ENCODE measurements at regions not wholly inside any gene's neighbourhood (a gene's known extent, or its start where the extent isn't known, plus 50 kb on each side); places are given as distances from the start of the nearest gene placed in this dataset.
A peak's percentile ranks its signal among the peaks of the same experiment; 100 is the strongest.

DNA sequence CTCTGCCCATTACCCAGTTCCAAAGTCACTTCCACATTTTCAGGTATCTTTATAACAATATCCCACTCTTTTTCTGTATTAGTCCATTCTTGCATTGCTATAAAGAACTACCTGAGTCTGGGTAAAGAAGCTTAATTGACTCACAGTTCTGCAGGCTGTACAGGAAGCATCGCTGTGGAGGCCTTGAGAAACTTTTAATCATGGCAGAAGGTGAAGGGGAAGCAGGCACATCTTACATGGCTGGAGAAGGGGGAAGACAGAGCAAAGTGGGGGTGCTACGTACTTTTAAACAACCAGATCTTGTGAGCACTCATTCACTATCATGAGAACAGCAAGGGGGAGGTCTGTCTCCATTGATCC, 85.4 kb upstream of the MAP4K3 start:
- Histone ChIP-seq H3K4me3 (ENCODE audit: low read length) (no peak overlapping the region), H3K27me3 (ENCODE audit: control insufficient read depth, insufficient read depth, low read length) (no peaks in the 10 kb centered on the region), H3K36me3 (ENCODE audit: control insufficient read depth, insufficient read depth, low read length) (peaks cover 3% of the 10 kb centered on the region), H3K9me3 (replicated peaks; ENCODE audit: control insufficient read depth, low read depth, low read length) (peaks cover 8% of the 10 kb centered on the region), H3K4me1 (ENCODE audit: control insufficient read depth, insufficient read depth, low read length) (peaks cover 20% of the 10 kb centered on the region), H3K27ac (ENCODE audit: low read length) (no peak overlapping the region)
- no peak for DNase-seq
- 100% methylated on average over 1 of the region's 2 CpGs for WGBS (ENCODE audit: insufficient coverage)

DNA sequence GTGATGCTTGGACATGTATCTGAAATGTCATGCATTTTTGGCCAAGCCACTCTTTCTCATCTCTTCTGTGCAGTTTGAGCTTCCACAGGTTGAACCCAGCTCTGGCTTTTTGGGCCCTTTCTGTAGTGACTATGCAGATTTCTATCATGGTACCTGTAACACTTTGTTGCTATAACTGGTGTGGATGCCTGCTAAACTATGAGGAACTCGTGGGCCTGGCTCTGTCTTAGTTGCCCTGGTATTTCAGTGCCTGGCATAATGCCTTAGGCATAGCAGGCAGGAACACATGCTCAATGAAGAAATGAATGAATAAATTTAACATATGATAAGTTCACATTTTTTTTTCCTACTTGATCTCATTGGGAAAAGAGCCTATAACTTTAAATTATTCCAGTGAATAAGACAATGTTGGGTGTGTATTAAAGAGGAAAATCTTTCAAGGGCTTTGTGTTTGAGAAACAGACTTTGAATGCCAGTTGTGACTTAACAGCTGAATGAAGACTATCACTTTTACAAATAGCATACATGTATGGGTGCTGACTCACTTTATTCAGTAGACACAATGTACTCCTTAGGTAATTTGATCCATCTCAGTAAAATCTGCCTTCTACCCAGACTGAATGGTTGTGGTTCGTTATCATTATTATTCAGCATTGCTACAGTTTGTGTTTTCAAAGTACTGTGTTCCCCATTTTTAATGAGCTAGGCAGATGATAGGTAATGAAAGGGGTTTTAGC, 86.4 kb upstream of the MAP4K3 start:
- peak; percentile 33 for DNase-seq
- Histone ChIP-seq H3K27ac (ENCODE audit: low read length) (no peak overlapping the region), H3K9me3 (replicated peaks; ENCODE audit: control insufficient read depth, low read depth, low read length) (peaks cover 8% of the 10 kb centered on the region), H3K27me3 (ENCODE audit: control insufficient read depth, insufficient read depth, low read length) (no peaks in the 10 kb centered on the region), H3K4me1 (ENCODE audit: control insufficient read depth, insufficient read depth, low read length) (peaks cover 18% of the 10 kb centered on the region), H3K36me3 (ENCODE audit: control insufficient read depth, insufficient read depth, low read length) (peaks cover 3% of the 10 kb centered on the region), H3K4me3 (ENCODE audit: low read length) (no peak overlapping the region)
- WGBS (ENCODE audit: insufficient coverage) = no CpG with 5 or more reads among the region's 2 CpGs

GRCh38 chr2:39524061-39524460, 87.0 kb upstream of the MAP4K3 start:
- H3K4me1 ChIP-seq (ENCODE audit: control insufficient read depth, insufficient read depth, low read length) = peaks cover 18% of the 10 kb centered on the region
- WGBS (ENCODE audit: insufficient coverage) = 86% methylated on average over 1 of the region's 2 CpGs
- no peak for DNase-seq
- H3K36me3 ChIP-seq (ENCODE audit: control insufficient read depth, insufficient read depth, low read length) = peaks cover 3% of the 10 kb centered on the region
- no peak overlapping the region for H3K27ac ChIP-seq (ENCODE audit: low read length)
- H3K9me3 ChIP-seq (replicated peaks; ENCODE audit: control insufficient read depth, low read depth, low read length) = peaks cover 8% of the 10 kb centered on the region
- no peaks in the 10 kb centered on the region for H3K27me3 ChIP-seq (ENCODE audit: control insufficient read depth, insufficient read depth, low read length)
- H3K4me3 ChIP-seq (ENCODE audit: low read length) = no peak overlapping the region

- Histone ChIP-seq H3K4me3 (ENCODE audit: low read length) (no peak overlapping the region), H3K27ac (ENCODE audit: low read length) (no peak overlapping the region), H3K27me3 (ENCODE audit: control insufficient read depth, insufficient read depth, low read length) (no peaks in the 10 kb centered on the region), H3K9me3 (replicated peaks; ENCODE audit: control insufficient read depth, low read depth, low read length) (peaks cover 8% of the 10 kb centered on the region), H3K4me1 (ENCODE audit: control insufficient read depth, insufficient read depth, low read length) (peaks cover 18% of the 10 kb centered on the region), H3K36me3 (ENCODE audit: control insufficient read depth, insufficient read depth, low read length) (peaks cover 3% of the 10 kb centered on the region)
- no peak for DNase-seq
- 74% methylated on average over 3 of the region's 7 CpGs for WGBS (ENCODE audit: insufficient coverage)
Observed at GRCh38 chr2:39524756-39525635, 87.9 kb upstream of the MAP4K3 start.

GRCh38 chr2:39525636-39526412, 88.7 kb upstream of the MAP4K3 start:
- Histone ChIP-seq H3K9me3 (replicated peaks; ENCODE audit: control insufficient read depth, low read depth, low read length) (peaks cover 8% of the 10 kb centered on the region), H3K36me3 (ENCODE audit: control insufficient read depth, insufficient read depth, low read length) (peaks cover 3% of the 10 kb centered on the region), H3K4me1 (ENCODE audit: control insufficient read depth, insufficient read depth, low read length) (peaks cover 20% of the 10 kb centered on the region), H3K4me3 (ENCODE audit: low read length) (no peak overlapping the region), H3K27ac (ENCODE audit: low read length) (peak overlapping the region; percentile 8), H3K27me3 (ENCODE audit: control insufficient read depth, insufficient read depth, low read length) (no peaks in the 10 kb centered on the region)
- no peak for DNase-seq
- 84% methylated on average over 5 of the region's 7 CpGs for whole genome bisulfite sequencing (ENCODE audit: insufficient coverage)

- H3K27ac ChIP-seq (ENCODE audit: low read length) = no peak overlapping the region
- no peaks in the 10 kb centered on the region for H3K36me3 ChIP-seq (ENCODE audit: control insufficient read depth, insufficient read depth, low read length)
- DNase-seq = no peak
- no peak overlapping the region for H3K4me3 ChIP-seq (ENCODE audit: low read length)
- H3K4me1 ChIP-seq (ENCODE audit: control insufficient read depth, insufficient read depth, low read length) = peaks cover 21% of the 10 kb centered on the region
- H3K27me3 ChIP-seq (ENCODE audit: control insufficient read depth, insufficient read depth, low read length) = no peaks in the 10 kb centered on the region
- no CpG with 5 or more reads among the region's 5 CpGs for WGBS (ENCODE audit: insufficient coverage)
- no peaks in the 10 kb centered on the region for H3K9me3 ChIP-seq (replicated peaks; ENCODE audit: control insufficient read depth, low read depth, low read length)
Observed at GRCh38 chr2:39528701-39529100, 91.6 kb upstream of the MAP4K3 start.

DNA sequence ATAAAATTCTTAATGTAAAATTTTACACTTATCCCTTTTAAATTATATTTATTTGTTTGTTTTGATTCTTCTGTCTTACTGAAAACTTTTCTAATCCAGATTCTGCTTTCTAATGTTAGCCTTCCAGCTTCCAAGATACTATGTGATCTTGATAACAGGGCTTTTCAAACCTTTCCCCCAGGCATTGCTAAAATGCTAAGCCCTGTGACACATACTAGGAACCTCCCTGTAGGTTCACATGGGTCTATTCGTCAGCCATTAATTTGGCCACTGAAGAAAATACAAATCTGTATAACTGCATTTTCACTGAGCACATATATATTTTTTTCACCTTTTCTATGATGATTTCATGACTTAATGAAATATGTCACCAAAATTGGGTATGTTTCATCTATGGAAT, 92.8 kb upstream of the MAP4K3 start:
- Histone ChIP-seq H3K9me3 (replicated peaks; ENCODE audit: control insufficient read depth, low read depth, low read length) (no peaks in the 10 kb centered on the region), H3K36me3 (ENCODE audit: control insufficient read depth, insufficient read depth, low read length) (no peaks in the 10 kb centered on the region), H3K27me3 (ENCODE audit: control insufficient read depth, insufficient read depth, low read length) (no peaks in the 10 kb centered on the region), H3K27ac (ENCODE audit: low read length) (no peak overlapping the region), H3K4me3 (ENCODE audit: low read length) (no peak overlapping the region), H3K4me1 (ENCODE audit: control insufficient read depth, insufficient read depth, low read length) (peaks cover 16% of the 10 kb centered on the region)
- DNase-seq = no peak
- WGBS (ENCODE audit: insufficient coverage) = no CpG with 5 or more reads among the region's 1 CpG

- no peak overlapping the region for H3K4me3 ChIP-seq (ENCODE audit: low read length)
- no peaks in the 10 kb centered on the region for H3K36me3 ChIP-seq (ENCODE audit: control insufficient read depth, insufficient read depth, low read length)
- no CpG with 5 or more reads among the region's 1 CpG for WGBS (ENCODE audit: insufficient coverage)
- peak; percentile 76 for DNase-seq
- H3K4me1 ChIP-seq (ENCODE audit: control insufficient read depth, insufficient read depth, low read length) = peaks cover 10% of the 10 kb centered on the region
- no peaks in the 10 kb centered on the region for H3K9me3 ChIP-seq (replicated peaks; ENCODE audit: control insufficient read depth, low read depth, low read length)
- H3K27ac ChIP-seq (ENCODE audit: low read length) = peak overlapping the region; percentile 49
- no peaks in the 10 kb centered on the region for H3K27me3 ChIP-seq (ENCODE audit: control insufficient read depth, insufficient read depth, low read length)
Observed at GRCh38 chr2:39530411-39530866, 93.4 kb upstream of the MAP4K3 start.

GRCh38 chr2:39531220-39531777, 94.2 kb upstream of the MAP4K3 start:
- no peak for DNase-seq
- no peak overlapping the region for H3K4me3 ChIP-seq (ENCODE audit: low read length)
- 92% methylated on average over 4 of the region's 7 CpGs for WGBS (ENCODE audit: insufficient coverage)
- H3K36me3 ChIP-seq (ENCODE audit: control insufficient read depth, insufficient read depth, low read length) = no peaks in the 10 kb centered on the region
- no peaks in the 10 kb centered on the region for H3K9me3 ChIP-seq (replicated peaks; ENCODE audit: control insufficient read depth, low read depth, low read length)
- H3K27ac ChIP-seq (ENCODE audit: low read length) = peak overlapping the region; percentile 49
- H3K27me3 ChIP-seq (ENCODE audit: control insufficient read depth, insufficient read depth, low read length) = no peaks in the 10 kb centered on the region
- peaks cover 5% of the 10 kb centered on the region for H3K4me1 ChIP-seq (ENCODE audit: control insufficient read depth, insufficient read depth, low read length)

Data from muscle of leg (tissue), 3 donors.